ENCODE measurements at regions not wholly inside any gene's neighbourhood (a gene's known extent, or its start where the extent isn't known, plus 50 kb on each side); places are given as distances from the start of the nearest gene placed in this dataset.

DNA sequence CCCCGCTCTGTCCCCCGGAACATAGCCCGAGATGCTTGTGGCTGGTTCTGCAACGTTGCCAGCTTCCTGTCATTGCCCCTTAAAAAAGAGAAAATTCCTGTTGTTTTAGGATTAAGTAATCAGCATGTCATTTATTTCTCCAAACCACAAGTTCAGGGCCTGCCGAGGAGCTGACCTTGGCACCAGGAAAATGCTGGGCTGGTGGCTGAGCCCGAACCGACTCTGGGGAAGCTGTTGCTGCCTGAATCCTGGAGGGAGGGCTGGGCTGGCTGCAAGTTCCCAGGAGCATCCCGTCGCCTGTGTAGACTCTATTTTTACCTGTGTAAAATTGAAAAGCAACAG lies 130.9 kb upstream of the FOXF1 start:
- TF ChIP-seq YY1 (IDR thresholded peaks at IDR 0.05; ENCODE audit: extremely low read depth, insufficient replicate concordance, low read depth, low read length), result no peak
- no peak for TF ChIP-seq POLR2A (IDR thresholded peaks at IDR 0.05; ENCODE audit: borderline replicate concordance, extremely low read depth, insufficient read depth, insufficient read length)
- no peak for TF ChIP-seq ZNF274 (IDR thresholded peaks at IDR 0.05; ENCODE audit: low read depth, low read length)
- TF ChIP-seq, protein P1, sequence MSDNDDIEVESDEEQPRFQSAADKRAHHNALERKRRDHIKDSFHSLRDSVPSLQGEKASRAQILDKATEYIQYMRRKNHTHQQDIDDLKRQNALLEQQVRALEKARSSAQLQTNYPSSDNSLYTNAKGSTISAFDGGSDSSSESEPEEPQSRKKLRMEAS (IDR thresholded peaks at IDR 0.05), result no peak
- TF ChIP-seq EZH2phosphoT487 (IDR thresholded peaks at IDR 0.05; ENCODE audit: borderline replicate concordance), result no peak
- no peak for TF ChIP-seq JUND (IDR thresholded peaks at IDR 0.05)
- no peak for TF ChIP-seq ZFX (IDR thresholded peaks at IDR 0.05)
- TF ChIP-seq, protein P2, sequence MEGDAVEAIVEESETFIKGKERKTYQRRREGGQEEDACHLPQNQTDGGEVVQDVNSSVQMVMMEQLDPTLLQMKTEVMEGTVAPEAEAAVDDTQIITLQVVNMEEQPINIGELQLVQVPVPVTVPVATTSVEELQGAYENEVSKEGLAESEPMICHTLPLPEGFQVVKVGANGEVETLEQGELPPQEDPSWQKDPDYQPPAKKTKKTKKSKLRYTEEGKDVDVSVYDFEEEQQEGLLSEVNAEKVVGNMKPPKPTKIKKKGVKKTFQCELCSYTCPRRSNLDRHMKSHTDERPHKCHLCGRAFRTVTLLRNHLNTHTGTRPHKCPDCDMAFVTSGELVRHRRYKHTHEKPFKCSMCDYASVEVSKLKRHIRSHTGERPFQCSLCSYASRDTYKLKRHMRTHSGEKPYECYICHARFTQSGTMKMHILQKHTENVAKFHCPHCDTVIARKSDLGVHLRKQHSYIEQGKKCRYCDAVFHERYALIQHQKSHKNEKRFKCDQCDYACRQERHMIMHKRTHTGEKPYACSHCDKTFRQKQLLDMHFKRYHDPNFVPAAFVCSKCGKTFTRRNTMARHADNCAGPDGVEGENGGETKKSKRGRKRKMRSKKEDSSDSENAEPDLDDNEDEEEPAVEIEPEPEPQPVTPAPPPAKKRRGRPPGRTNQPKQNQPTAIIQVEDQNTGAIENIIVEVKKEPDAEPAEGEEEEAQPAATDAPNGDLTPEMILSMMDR (IDR thresholded peaks at IDR 0.05 in 2 of 3, conservative IDR thresholded peaks at IDR 0.05 in 1 of 3; ENCODE audit: borderline replicate concordance in 1 of 3, insufficient read depth in 1 of 3, low read depth in 2 of 3, low read length in 2 of 3), result no peak
- no peak for TF ChIP-seq EZH2 (IDR thresholded peaks at IDR 0.05)
- TF ChIP-seq CEBPB (IDR thresholded peaks at IDR 0.05; ENCODE audit: low read depth), result no peak
- TF ChIP-seq EGR1 (IDR thresholded peaks at IDR 0.05; ENCODE audit: low read depth), result no peak
- TF ChIP-seq, protein P3, sequence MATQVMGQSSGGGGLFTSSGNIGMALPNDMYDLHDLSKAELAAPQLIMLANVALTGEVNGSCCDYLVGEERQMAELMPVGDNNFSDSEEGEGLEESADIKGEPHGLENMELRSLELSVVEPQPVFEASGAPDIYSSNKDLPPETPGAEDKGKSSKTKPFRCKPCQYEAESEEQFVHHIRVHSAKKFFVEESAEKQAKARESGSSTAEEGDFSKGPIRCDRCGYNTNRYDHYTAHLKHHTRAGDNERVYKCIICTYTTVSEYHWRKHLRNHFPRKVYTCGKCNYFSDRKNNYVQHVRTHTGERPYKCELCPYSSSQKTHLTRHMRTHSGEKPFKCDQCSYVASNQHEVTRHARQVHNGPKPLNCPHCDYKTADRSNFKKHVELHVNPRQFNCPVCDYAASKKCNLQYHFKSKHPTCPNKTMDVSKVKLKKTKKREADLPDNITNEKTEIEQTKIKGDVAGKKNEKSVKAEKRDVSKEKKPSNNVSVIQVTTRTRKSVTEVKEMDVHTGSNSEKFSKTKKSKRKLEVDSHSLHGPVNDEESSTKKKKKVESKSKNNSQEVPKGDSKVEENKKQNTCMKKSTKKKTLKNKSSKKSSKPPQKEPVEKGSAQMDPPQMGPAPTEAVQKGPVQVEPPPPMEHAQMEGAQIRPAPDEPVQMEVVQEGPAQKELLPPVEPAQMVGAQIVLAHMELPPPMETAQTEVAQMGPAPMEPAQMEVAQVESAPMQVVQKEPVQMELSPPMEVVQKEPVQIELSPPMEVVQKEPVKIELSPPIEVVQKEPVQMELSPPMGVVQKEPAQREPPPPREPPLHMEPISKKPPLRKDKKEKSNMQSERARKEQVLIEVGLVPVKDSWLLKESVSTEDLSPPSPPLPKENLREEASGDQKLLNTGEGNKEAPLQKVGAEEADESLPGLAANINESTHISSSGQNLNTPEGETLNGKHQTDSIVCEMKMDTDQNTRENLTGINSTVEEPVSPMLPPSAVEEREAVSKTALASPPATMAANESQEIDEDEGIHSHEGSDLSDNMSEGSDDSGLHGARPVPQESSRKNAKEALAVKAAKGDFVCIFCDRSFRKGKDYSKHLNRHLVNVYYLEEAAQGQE (IDR thresholded peaks at IDR 0.05; ENCODE audit: low read depth), result no peak
- TF ChIP-seq POLR2AphosphoS5 (IDR thresholded peaks at IDR 0.05; ENCODE audit: low read depth, low read length), result no peak
- TF ChIP-seq ELF1 (IDR thresholded peaks at IDR 0.05; ENCODE audit: borderline replicate concordance, low read depth), result no peak
